NCI-H2081 treated with DMSO at 0.1 percent for 48 hours (cell line): ENCODE measurements at regions not wholly inside any gene's neighbourhood (a gene's known extent, or its start where the extent isn't known, plus 50 kb on each side); places are given as distances from the start of the nearest gene placed in this dataset.

Experiments used
- DNase-seq: peaks from one replicate; lab custom pipeline; 2025; lab: John Stamatoyannopoulos, UW

- DNase-seq: no peak
Measured at GRCh38 chr1:229220163-229220846, 50.6 kb upstream of the RAB4A start.

GRCh38 chr1:229221106-229222019 lies 49.5 kb upstream of the RAB4A start:
- DNase-seq: peak; percentile 96
